ENCODE measurements at regions not wholly inside any gene's neighbourhood (a gene's known extent, or its start where the extent isn't known, plus 50 kb on each side); places are given as distances from the start of the nearest gene placed in this dataset.
A peak's percentile ranks its signal among the peaks of the same experiment; 100 is the strongest.

- H3K27me3 ChIP-seq (ENCODE audit: control insufficient read depth in 2 of 2, insufficient read depth in 2 of 2, low read length in 2 of 2) = no peaks in the 10 kb centered on the region
- H3K79me2 ChIP-seq (ENCODE audit: control insufficient read depth, insufficient read depth, low read length) = no peaks in the 10 kb centered on the region
- TF ChIP-seq PHB (CRISPR knock-in tag; IDR thresholded peaks at IDR 0.05) = no peak
- no peak for TF ChIP-seq ZNF197 (CRISPR knock-in tag; IDR thresholded peaks at IDR 0.05; ENCODE audit: low read depth)
- TF ChIP-seq NONO (IDR thresholded peaks at IDR 0.05; ENCODE audit: low read depth in 2 of 2, low read length in 1 of 2) = no peak
- TF ChIP-seq, protein P1, sequence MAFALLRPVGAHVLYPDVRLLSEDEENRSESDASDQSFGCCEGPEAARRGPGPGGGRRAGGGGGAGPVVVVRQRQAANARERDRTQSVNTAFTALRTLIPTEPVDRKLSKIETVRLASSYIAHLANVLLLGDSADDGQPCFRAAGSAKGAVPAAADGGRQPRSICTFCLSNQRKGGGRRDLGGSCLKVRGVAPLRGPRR (CRISPR knock-in tag; IDR thresholded peaks at IDR 0.05) = no peak
- no peak for TF ChIP-seq ZNF511 (CRISPR knock-in tag; IDR thresholded peaks at IDR 0.05)
- TF ChIP-seq PPARD (CRISPR knock-in tag; IDR thresholded peaks at IDR 0.05) = no peak
- no peak for TF ChIP-seq FOXK1 (CRISPR knock-in tag; IDR thresholded peaks at IDR 0.05; ENCODE audit: borderline replicate concordance)
- CTCF ChIA-PET (ENCODE audit: low intra/inter-chr PET ratio) = no interaction called here
- no TSS peak for BruUV-seq (replicated peaks)
- H3K4me2 ChIP-seq (ENCODE audit: insufficient read depth, low read length) = peak overlapping the region; percentile 46
- POLR2A ChIA-PET = no interaction called here
- intact Hi-C loops (cut with micrococcal nuclease) = no loop called here
- H3K9me3 ChIP-seq (replicated peaks; ENCODE audit: control insufficient read depth, insufficient read depth, low read depth, low read length) = no peaks in the 10 kb centered on the region
- H3K9ac ChIP-seq (ENCODE audit: insufficient read depth in 1 of 2, low read depth in 2 of 2, low read length in 2 of 2) = no peak overlapping the region; a peak in 1 of 4 replicates
- no peak overlapping the region for H3K4me3 ChIP-seq
- ATAC-seq = peak; percentile 62; the same call in 2 of the 3 replicates
- no peak for DNase-seq (ENCODE audit: extremely low read depth in 1 of 4, low spot score in 3 of 4)
- H4K20me1 ChIP-seq (replicated peaks; ENCODE audit: control insufficient read depth, insufficient read depth, low read length) = no peaks in the 10 kb centered on the region
- peak; percentile 40 for FAIRE-seq
- H3K4me1 ChIP-seq (replicated peaks in 1 of 2; ENCODE audit: control insufficient read depth in 2 of 2, insufficient read depth in 2 of 2, low read length in 2 of 2) = no peaks in the 10 kb centered on the region
- no peak overlapping the region for H3K27ac ChIP-seq (ENCODE audit: extremely low read depth, low read depth, low read length)
- in situ Hi-C loops (cut with MboI) = no loop called here
- 24% methylated on average over 5 of the region's 5 CpGs for WGBS (ENCODE audit: insufficient coverage, low coverage, missing lambda C conversion rate)
- peak overlapping the region; percentile 81 for H2AFZ ChIP-seq (ENCODE audit: low read depth, low read length)
- H3K9me1 ChIP-seq (ENCODE audit: control insufficient read depth, insufficient read depth, low read length) = no peaks in the 10 kb centered on the region
- no peaks in the 10 kb centered on the region for H3K36me3 ChIP-seq (ENCODE audit: control insufficient read depth, insufficient read depth, low read length)
Observed at GRCh38 chr4:84126061-84126787, 372.9 kb downstream of the NKX6-1 start.

Data from K562 (cell line).